OCI-M2 (cell line): ENCODE measurements at regions not wholly inside any gene's neighbourhood (a gene's known extent, or its start where the extent isn't known, plus 50 kb on each side); places are given as distances from the start of the nearest gene placed in this dataset.
"Not testable (repeated sequence)": the region's sequence is repeated elsewhere in the genome, so short reads cannot be mapped to it uniquely, and the experiment has no call there.

Experiments
- DNase-seq: peaks from one replicate; lab custom pipeline; 2025; ENCODE audit not compliant: unreplicated experiment; lab: John Stamatoyannopoulos, UW

GRCh38 chr7:123264820-123265219, 65.1 kb upstream of the SLC13A1 start:
- DNase-seq = not testable (repeated sequence)

GRCh38 chr7:123260428-123260960, 60.7 kb upstream of the SLC13A1 start:
- no peak for DNase-seq

- no peak for DNase-seq
Observed at GRCh38 chr7:123259759-123260158, 60.0 kb upstream of the SLC13A1 start.
